ENCODE measurements at regions not wholly inside any gene's neighbourhood (a gene's known extent, or its start where the extent isn't known, plus 50 kb on each side); places are given as distances from the start of the nearest gene placed in this dataset.
"Not testable (repeated sequence)": the region's sequence is repeated elsewhere in the genome, so short reads cannot be mapped to it uniquely, and the experiment has no call there.

DNA sequence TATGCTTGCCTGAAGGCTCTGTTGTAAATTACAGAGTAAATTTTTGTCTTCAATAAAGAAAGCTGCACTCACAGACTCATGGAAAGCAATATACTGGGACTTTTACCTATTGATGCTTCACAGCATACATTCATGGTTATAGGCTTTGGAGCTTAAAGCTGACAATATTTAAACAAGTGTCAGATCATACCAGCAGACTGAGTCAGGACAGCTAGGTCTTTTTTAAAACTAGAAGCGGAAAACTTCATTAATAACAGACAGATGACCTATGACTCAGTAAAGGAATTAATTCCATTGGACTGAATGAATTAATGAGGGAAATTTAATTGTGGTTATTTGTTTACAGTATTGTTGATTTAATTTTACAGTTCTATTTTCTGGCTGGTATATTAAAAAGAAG, 165.8 kb upstream of the DGKB start:
- H3K27ac ChIP-seq (ENCODE audit: extremely low read depth, low read depth, low read length) = no peak overlapping the region
- ChIA-PET POLR2A (no interaction called here), CTCF (no interaction called here)
- no peaks in the 10 kb centered on the region for H3K36me3 ChIP-seq (ENCODE audit: control insufficient read depth in 2 of 2, insufficient read depth in 1 of 2, low read length in 2 of 2)
- TF ChIP-seq, protein P1, sequence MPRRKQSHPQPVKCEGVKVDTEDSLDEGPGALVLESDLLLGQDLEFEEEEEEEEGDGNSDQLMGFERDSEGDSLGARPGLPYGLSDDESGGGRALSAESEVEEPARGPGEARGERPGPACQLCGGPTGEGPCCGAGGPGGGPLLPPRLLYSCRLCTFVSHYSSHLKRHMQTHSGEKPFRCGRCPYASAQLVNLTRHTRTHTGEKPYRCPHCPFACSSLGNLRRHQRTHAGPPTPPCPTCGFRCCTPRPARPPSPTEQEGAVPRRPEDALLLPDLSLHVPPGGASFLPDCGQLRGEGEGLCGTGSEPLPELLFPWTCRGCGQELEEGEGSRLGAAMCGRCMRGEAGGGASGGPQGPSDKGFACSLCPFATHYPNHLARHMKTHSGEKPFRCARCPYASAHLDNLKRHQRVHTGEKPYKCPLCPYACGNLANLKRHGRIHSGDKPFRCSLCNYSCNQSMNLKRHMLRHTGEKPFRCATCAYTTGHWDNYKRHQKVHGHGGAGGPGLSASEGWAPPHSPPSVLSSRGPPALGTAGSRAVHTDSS (tag by site-specific recombination; IDR thresholded peaks at IDR 0.05) = no peak
- TF ChIP-seq FEZF1 (tag by site-specific recombination; IDR thresholded peaks at IDR 0.05) = no peak
- TF ChIP-seq, protein P2, sequence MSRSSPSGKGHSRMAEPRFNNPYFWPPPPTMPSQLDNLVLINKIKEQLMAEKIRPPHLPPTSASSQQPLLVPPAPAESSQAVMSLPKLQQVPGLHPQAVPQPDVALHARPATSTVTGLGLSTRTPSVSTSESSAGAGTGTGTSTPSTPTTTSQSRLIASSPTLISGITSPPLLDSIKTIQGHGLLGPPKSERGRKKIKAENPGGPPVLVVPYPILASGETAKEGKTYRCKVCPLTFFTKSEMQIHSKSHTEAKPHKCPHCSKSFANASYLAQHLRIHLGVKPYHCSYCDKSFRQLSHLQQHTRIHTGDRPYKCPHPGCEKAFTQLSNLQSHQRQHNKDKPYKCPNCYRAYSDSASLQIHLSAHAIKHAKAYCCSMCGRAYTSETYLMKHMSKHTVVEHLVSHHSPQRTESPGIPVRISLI (tag by site-specific recombination; IDR thresholded peaks at IDR 0.05) = no peak
- no peak for TF ChIP-seq OVOL3 (tag by site-specific recombination; IDR thresholded peaks at IDR 0.05)
- TF ChIP-seq IKZF3 (tag by site-specific recombination; IDR thresholded peaks at IDR 0.05) = no peak
- TF ChIP-seq ZNF274 (IDR thresholded peaks at IDR 0.05; ENCODE audit: low read length) = no peak
- TF ChIP-seq ZNF274 (tag by site-specific recombination; IDR thresholded peaks at IDR 0.05; ENCODE audit: borderline replicate concordance) = no peak
- TF ChIP-seq ZBTB7A (tag by site-specific recombination; IDR thresholded peaks at IDR 0.05; ENCODE audit: low read depth) = no peak
- no peak for TF ChIP-seq ZNF350 (tag by site-specific recombination; IDR thresholded peaks at IDR 0.05)
- TF ChIP-seq ZNF175 (tag by site-specific recombination; IDR thresholded peaks at IDR 0.05) = no peak
- TF ChIP-seq ZNF501 (tag by site-specific recombination; IDR thresholded peaks at IDR 0.05) = no peak
- no peak for TF ChIP-seq ZNF777 (tag by site-specific recombination; IDR thresholded peaks at IDR 0.05; ENCODE audit: borderline replicate concordance)
- TF ChIP-seq ZNF629 (tag by site-specific recombination; IDR thresholded peaks at IDR 0.05) = no peak
- TF ChIP-seq ZSCAN30 (tag by site-specific recombination; IDR thresholded peaks at IDR 0.05) = no peak
- TF ChIP-seq GLIS2 (tag by site-specific recombination; IDR thresholded peaks at IDR 0.05) = no peak
- no peak for TF ChIP-seq ZBTB1 (tag by site-specific recombination; IDR thresholded peaks at IDR 0.05)
- TF ChIP-seq ZNF354C (tag by site-specific recombination; IDR thresholded peaks at IDR 0.05; ENCODE audit: borderline replicate concordance, low read depth) = no peak
- TF ChIP-seq, protein P3, sequence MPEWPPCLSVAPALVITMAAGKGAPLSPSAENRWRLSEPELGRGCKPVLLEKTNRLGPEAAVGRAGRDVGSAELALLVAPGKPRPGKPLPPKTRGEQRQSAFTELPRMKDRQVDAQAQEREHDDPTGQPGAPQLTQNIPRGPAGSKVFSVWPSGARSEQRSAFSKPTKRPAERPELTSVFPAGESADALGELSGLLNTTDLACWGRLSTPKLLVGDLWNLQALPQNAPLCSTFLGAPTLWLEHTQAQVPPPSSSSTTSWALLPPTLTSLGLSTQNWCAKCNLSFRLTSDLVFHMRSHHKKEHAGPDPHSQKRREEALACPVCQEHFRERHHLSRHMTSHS (tag by site-specific recombination; IDR thresholded peaks at IDR 0.05) = no peak
- no peaks in the 10 kb centered on the region for H3K4me1 ChIP-seq (ENCODE audit: control insufficient read depth, insufficient read depth, low read length)
- H3K4me3 ChIP-seq (ENCODE audit: low read depth, low read length) = no peak overlapping the region
- H3K9me3 ChIP-seq (ENCODE audit: control insufficient read depth, insufficient read depth, low read depth, low read length) = no peaks in the 10 kb centered on the region

DNA sequence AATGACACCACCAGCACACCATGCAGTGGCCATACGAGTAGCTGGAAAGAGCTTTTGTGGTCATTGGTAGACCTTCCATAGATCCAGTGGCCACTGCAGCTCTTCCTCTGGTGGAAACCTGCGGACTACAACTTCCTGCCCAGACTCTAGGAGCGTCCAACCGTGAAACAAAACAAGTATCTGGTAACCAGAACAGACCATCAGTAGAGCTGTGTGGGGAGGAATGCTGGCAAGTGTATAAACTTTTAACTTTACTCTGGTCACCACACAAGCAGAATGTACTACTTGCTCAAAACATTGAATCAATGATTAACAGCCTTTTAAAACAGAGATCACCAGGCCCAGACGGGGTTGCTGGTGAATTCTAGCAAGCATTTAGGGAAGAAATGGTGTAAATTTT, 154.7 kb upstream of the DGKB start:
- ChIA-PET CTCF (no interaction called here), POLR2A (no interaction called here)
- Histone ChIP-seq H3K4me3 (ENCODE audit: low read depth, low read length) (no peak overlapping the region), H3K4me1 (ENCODE audit: control insufficient read depth, insufficient read depth, low read length) (no peaks in the 10 kb centered on the region), H3K9me3 (ENCODE audit: control insufficient read depth, insufficient read depth, low read depth, low read length) (no peaks in the 10 kb centered on the region), H3K27ac (ENCODE audit: extremely low read depth, low read depth, low read length) (no peak overlapping the region), H3K36me3 (ENCODE audit: control insufficient read depth in 2 of 2, insufficient read depth in 1 of 2, low read length in 2 of 2) (no peaks in the 10 kb centered on the region)
- TF ChIP-seq KLF7 (tag by site-specific recombination; IDR thresholded peaks at IDR 0.05; ENCODE audit: borderline replicate concordance) (no peak), WT1 (tag by site-specific recombination; IDR thresholded peaks at IDR 0.05) (no peak), REPIN1 (tag by site-specific recombination; IDR thresholded peaks at IDR 0.05; ENCODE audit: low read depth) (no peak), ZNF530 (tag by site-specific recombination; IDR thresholded peaks at IDR 0.05; ENCODE audit: low read depth) (no peak), BCL11A (tag by site-specific recombination; IDR thresholded peaks at IDR 0.05; ENCODE audit: low read depth) (no peak)
- TF ChIP-seq, protein P2 (tag by site-specific recombination; IDR thresholded peaks at IDR 0.05) = no peak

DNA sequence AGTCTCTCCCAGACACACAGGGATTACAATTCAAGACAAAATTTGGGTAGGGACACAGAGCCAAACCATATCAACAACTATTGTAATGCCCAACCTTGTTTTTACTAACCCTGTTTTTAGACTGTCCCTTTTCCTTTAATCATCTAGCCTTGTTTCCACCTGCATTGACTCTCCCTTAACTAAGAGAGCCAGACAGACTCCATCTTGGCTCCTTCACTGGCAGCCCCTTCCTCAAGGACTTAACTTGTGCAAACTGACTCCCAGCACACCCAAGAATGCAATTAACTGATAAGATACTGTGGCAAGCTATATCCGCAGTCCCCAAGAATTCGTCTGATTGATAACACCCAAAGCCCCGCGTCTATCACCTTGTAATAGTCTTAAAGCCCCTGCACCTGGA, 151.8 kb upstream of the DGKB start:
- H3K36me3 ChIP-seq (ENCODE audit: control insufficient read depth in 2 of 2, insufficient read depth in 1 of 2, low read length in 2 of 2); H3K9me3 ChIP-seq (ENCODE audit: control insufficient read depth, insufficient read depth, low read depth, low read length); POLR2A ChIA-PET; H3K4me1 ChIP-seq (ENCODE audit: control insufficient read depth, insufficient read depth, low read length); H3K27ac ChIP-seq (ENCODE audit: extremely low read depth, low read depth, low read length); H3K4me3 ChIP-seq (ENCODE audit: low read depth, low read length); CTCF ChIA-PET: not testable (repeated sequence)
